Activated T-helper 9 cell treated with anti-CD3 and anti-CD28 coated beads, Interleukin-2, amount 50 U/mL, for 16 hours (primary cell): ENCODE measurements at regions not wholly inside any gene's neighbourhood (a gene's known extent, or its start where the extent isn't known, plus 50 kb on each side); places are given as distances from the start of the nearest gene placed in this dataset.
"Not testable (repeated sequence)": the region's sequence is repeated elsewhere in the genome, so short reads cannot be mapped to it uniquely, and the experiment has no call there.

ENCODE experiments used
- DNase-seq: peaks from one replicate; pipeline ENCODE4 v3.0.0-alpha.2; 2020; ENCODE audit warnings: low read depth

DNA sequence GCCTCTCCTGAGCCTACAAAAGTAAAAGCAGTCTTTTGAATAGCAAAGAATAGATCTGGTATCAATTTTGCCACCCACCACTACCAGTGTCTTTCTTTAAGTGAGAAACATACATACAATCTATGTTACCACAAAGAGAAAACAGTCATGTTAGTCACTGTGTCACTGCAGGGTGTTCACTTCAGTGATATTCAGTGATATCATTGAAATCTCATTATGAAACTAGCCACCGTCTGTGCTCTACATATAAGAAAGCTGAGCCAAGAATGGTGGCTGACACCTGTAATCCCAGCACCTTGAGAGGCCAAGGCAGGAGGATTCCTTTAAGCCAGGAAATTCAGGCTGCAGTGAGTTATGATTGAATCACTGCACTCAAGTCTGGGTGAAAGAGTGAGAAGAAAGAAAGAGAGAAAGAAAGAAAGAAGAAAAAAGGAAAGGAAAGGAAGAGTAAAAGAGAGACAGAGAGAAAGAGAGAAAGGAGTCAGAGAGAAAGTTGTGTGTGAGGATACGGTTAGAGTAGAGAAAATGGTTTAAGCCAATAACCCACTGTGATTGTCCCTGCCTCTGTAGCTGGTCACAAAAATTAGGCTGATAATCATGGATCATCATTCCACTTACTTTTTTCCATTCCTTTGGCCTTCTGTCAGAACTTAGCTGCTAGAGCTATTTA lies 847.1 kb downstream of the FAM181B start:
- DNase-seq = no peak

- DNase-seq = no peak
Observed at GRCh38 chr11:81874635-81875034, 859.0 kb downstream of the FAM181B start.

DNA sequence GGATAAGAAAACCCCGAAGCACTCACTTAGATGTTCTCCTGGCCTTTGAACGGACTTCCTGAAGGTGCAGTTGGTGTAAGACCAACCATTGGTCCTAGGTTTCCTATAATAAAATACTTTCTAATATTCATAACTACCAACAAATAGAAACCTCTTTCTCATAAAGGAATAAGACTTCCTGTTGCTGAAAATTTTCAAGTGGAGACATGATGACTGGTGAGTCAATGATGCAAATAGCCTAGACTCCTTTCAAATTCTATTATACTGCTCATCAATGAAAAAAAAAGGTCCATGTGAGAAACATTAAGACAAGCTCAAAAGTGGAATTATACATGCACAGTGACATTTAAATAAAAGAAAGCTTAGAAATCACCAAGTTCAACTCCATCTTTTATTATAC lies 862.8 kb downstream of the FAM181B start:
- no peak for DNase-seq

DNA sequence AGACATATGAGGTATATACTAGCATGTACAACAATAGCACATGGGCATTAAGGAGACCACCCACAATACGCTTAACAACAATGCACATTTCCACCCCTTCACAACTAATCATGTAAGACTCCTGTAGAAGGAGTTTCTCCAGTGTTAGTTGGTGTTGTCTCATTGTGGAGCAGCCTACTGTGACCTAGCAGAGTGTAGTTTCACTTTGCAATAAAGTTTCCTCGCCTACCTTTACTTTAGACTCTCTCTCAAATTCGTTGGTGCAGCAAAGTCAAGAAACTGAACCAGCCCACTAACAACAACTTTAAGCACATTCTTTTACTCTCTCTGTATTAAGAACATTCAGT lies 863.6 kb downstream of the FAM181B start:
- DNase-seq = no peak

DNA sequence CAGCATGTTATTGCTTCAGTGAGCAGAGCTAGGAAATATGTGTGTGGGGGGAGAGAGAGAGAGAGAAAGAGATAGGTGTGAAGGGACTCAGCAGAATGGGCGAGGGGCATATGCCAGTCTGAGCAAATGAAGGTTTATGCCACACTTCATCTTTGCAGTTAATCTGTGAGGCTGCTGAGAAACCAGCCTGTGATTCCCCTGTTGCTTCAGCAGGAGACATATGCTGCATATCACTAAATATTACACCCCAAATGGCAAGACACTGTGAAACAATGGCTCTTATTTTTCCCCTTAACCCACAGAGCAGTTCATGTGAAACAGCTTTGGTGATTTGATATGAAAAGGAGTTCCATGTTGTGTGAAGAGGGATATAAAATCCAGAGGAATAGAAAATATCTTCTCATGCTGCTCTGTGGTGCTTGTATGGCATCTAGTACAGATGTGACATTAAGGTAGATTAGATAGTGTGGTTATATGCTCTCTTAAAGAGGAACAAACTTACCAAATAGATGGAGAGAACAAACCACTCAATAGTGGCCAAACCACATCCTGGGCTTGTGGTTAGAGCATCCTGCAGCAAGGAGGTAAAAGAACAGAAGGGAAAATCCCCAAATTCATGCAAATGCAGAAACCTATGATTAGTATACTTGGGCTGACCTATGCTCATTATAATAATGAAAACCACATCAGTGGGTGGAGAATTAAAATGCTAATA lies 864.2 kb downstream of the FAM181B start:
- peak; percentile 64 for DNase-seq

DNA sequence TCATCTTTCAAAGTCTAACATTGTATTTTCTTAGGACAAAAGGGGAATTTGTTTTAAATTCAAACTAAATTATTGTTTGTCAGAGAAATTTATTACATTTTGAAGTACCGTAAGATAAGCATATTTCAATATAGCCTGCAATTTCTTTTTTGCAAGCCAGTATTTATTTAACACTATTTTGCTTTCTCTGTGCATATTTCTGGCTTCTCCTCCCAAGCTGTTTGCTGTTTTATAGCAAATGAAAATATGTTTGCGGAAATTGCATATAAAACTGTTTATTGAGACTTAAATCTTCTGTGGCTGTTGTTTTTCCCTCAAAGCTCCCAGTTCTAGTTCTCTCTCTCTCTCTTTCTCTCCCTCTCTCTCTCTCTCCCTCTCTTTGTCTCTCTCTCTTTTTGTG lies 866.8 kb downstream of the FAM181B start:
- no peak for DNase-seq

GRCh38 chr11:81857386-81857785 lies 876.3 kb downstream of the FAM181B start:
- DNase-seq = no peak

- DNase-seq = no peak
Observed at GRCh38 chr11:81853791-81854190, 879.9 kb downstream of the FAM181B start.

DNA sequence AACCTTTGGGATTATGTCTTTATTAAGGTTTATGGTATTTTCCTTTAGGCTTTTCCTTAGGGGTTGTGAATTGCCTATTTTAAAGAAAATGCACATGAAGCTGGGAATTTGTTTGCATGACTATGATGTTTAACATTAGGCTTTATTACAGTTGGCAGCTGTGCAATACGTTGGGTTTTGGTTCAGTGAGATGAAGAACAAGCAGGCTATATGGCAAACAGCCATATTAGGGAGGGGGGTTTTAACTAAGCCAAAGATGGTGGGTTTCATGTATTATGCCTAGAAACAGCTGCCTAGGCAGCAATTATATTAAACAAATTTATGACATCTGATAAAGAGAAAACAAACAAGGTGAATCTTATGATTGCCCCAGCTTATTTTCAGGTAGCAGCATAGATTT lies 880.8 kb downstream of the FAM181B start:
- DNase-seq = no peak

- no peak for DNase-seq
Observed at GRCh38 chr11:81840380-81840779, 893.3 kb downstream of the FAM181B start.

GRCh38 chr11:81839976-81840375 lies 893.7 kb downstream of the FAM181B start:
- DNase-seq = no peak

- no peak for DNase-seq
Observed at GRCh38 chr11:81839016-81839415, 894.6 kb downstream of the FAM181B start.

GRCh38 chr11:81829976-81830375 lies 903.7 kb downstream of the FAM181B start:
- no peak for DNase-seq

GRCh38 chr11:81825346-81825745 lies 908.3 kb downstream of the FAM181B start:
- DNase-seq = no peak

DNA sequence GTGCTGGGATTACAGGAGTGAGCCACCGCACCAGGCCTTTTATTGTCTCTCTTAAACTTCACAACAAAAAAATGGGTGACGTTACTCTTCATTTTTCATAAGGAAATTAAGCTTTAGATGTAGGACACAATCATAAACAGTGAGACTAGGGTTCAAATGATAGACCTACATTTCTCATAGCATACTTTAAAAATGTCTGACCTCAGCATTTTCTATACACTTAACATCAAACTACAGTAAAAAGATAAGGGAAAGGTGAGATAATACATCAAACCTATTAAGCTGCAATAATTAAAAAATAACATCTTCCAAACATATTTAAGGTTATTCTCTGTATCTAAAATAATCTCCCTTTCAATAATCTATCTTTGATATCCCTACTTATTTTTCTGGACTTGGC lies 914.2 kb downstream of the FAM181B start:
- DNase-seq = no peak

- no peak for DNase-seq
Observed at GRCh38 chr11:81804858-81805257, 928.8 kb downstream of the FAM181B start.

- DNase-seq = no peak
Observed at GRCh38 chr11:81802591-81802990, 931.1 kb downstream of the FAM181B start.

DNA sequence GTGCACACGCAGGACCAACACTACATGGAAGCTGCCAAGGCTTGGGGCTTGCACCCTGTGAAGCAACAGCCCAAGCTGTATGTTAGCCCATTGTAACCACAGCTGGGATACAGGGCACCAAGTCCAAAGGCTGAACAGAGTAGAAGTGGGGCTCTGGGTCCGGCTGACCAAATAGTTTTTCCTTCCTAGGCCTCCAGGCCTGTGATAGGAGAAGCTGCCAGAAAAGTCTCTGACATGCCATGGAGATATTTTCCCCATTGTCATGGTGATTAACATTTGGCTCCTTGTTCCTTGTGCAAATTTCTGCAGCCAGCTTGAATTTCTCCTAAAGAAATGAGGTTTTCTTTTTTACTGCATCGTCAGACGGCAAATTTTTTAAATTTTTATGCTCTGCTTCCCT lies 941.2 kb downstream of the FAM181B start:
- DNase-seq = no peak

GRCh38 chr11:81787584-81788049 lies 946.0 kb downstream of the FAM181B start:
- no peak for DNase-seq

GRCh38 chr11:81772166-81772565 lies 961.5 kb downstream of the FAM181B start:
- no peak for DNase-seq

GRCh38 chr11:81769906-81770305 lies 963.8 kb downstream of the FAM181B start:
- not testable (repeated sequence) for DNase-seq

DNA sequence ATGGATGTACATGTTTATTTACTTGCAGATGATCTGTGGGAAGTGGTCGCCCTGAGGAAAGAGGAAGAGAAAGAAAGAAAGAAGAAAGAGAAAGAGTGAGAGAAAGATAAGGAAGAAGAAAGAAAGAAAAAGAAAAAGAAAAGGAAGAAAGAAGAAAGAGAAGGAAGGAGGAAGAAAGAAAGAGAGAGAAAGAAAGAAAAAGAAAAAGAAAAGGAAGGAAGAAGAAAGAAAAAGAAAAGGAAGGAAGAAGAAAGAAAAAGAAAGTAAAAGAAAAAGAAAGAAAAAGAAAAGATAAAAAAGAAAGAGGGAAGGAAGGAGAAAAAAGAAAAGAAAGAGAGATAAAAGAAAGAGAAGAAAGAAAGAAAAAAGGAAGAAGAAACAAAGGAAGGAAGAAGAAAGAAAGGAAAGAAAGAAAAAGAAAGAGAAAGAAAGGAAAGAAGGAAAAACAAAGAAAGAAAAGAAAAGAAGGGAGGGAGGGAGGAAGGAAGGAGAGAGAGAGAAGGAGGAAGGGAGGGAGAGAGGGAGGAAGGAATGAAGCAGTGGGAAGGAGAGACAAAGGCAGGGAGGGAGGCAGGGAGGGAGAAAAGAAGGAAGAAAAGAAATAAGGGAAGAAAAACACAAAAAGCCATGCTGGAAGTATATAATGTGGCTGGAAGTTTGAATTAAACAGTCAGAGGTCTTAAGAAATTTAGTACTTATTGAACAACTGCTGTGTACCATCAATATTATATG lies 976.6 kb downstream of the FAM181B start:
- DNase-seq = no peak

DNA sequence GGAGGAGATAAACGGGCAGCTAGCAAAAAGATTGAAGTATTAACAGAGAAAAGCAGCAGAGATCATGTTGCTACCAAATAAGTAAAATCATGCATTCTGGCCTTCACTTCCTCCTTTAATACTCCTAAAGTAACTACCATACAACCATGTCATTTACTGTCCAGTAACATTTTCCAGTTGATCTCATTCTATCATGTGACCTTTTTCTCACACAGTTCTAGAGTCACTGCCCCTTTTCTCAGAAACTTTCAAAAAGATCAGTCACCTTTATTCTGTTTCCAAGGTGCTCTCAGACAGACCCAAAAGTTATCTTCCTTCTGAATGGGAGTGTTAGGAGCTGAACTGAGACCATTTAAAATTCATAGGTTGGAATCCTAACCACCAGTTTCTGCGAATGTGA lies 984.4 kb downstream of the FAM181B start:
- no peak for DNase-seq
